Testis (tissue), 2 donors: ENCODE measurements at regions not wholly inside any gene's neighbourhood (a gene's known extent, or its start where the extent isn't known, plus 50 kb on each side); places are given as distances from the start of the nearest gene placed in this dataset.

ENCODE experiments used
- CTCF ChIP-seq, 3 experiments: fragments of 450-650 bp in 2 of 3; fragments of 200-600 bp in 1 of 3; sonication (generic) in 1 of 3; IDR thresholded peaks; one replicate each; pipeline ENCODE4 v1.5.1; 2016 to 2019; ENCODE audit warnings: antibody characterized with exemption in 3 of 3, mild to moderate bottlenecking in 2 of 3, moderate library complexity in 1 of 3
- POLR2A ChIP-seq: fragments of 450-650 bp; IDR thresholded peaks from one replicate; pipeline ENCODE4 v1.6.1; 2017; ENCODE audit warnings: antibody characterized with exemption, mild to moderate bottlenecking, moderate library complexity

- TF ChIP-seq CTCF (IDR thresholded peaks at IDR 0.05) = no peak
- TF ChIP-seq POLR2A = no peak
These were observed 92.0 kb upstream of the WLS start for GRCh38 chr1:68324316-68324715.
